Muscle of leg (tissue), 3 donors: ENCODE measurements at regions not wholly inside any gene's neighbourhood (a gene's known extent, or its start where the extent isn't known, plus 50 kb on each side); places are given as distances from the start of the nearest gene placed in this dataset.

ENCODE experiments used
- DNase-seq: peaks from one replicate; pipeline ENCODE4 v3.0.0; 2013
- H3K27ac ChIP-seq: one replicate; pipeline ENCODE4 v1.5.1; 2013; ENCODE audit warnings: mild to moderate bottlenecking, low read length, control low read depth
- H3K27me3 ChIP-seq: one replicate; pipeline ENCODE4 v1.6.1; 2013; ENCODE audit warnings: low read length; ENCODE audit not compliant: control insufficient read depth, insufficient read depth
- H3K36me3 ChIP-seq: one replicate; pipeline ENCODE4 v1.6.1; 2013; ENCODE audit warnings: low read length; ENCODE audit not compliant: control insufficient read depth, insufficient read depth
- H3K4me1 ChIP-seq: one replicate; pipeline ENCODE4 v1.6.1; 2013; ENCODE audit warnings: low read length; ENCODE audit not compliant: control insufficient read depth, insufficient read depth
- H3K4me3 ChIP-seq: one replicate; pipeline ENCODE4 v1.5.1; 2013; ENCODE audit warnings: low read length, control low read depth
- H3K9me3 ChIP-seq: replicated peaks from 2 replicates; pipeline ENCODE4 v1.6.1; 2013; ENCODE audit warnings: low read depth, low read length; ENCODE audit not compliant: control insufficient read depth
- WGBS: methylation state at CpG from one replicate; pipeline ENCODE4 v1.1.5; 2013; ENCODE audit warnings: missing lambda C conversion rate; ENCODE audit not compliant: insufficient coverage; 5-methylcytosine and 5-hydroxymethylcytosine counted together

DNA sequence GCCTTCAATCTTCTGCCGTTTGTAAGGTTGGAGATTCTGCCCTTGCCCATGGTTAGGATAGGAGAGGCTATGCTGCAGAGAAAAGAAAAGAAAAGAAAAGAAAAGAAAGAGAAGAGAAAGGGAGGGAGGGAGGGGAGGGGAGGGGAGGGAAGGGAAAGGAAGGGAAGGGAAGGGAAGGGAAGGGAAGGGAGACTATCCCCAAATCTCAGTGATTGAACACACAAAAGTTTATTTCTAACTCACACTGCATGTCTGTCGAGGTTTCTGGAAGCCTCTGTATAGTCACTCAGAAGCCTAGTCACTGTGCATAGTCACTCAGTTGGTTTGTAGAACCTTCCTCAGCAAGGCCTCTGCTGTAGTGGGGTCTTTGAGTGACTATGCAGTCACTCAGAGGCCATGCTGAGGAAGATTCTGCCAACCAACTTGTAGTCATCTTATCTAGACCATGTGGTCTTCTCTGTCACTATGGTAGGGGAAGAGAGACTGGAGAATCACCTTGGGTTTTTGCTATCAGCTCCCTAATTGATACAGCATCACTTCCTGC is 52.3 kb upstream of the ABCC9 start:
- Histone ChIP-seq H3K27ac (peak overlapping the region; percentile 68), H3K27me3 (no peaks in the 10 kb centered on the region), H3K4me3 (no peak overlapping the region), H3K4me1 (no peaks in the 10 kb centered on the region), H3K9me3 (no peaks in the 10 kb centered on the region), H3K36me3 (no peaks in the 10 kb centered on the region)
- no CpG with 5 or more reads among the region's 2 CpGs for WGBS
- no peak for DNase-seq

DNA sequence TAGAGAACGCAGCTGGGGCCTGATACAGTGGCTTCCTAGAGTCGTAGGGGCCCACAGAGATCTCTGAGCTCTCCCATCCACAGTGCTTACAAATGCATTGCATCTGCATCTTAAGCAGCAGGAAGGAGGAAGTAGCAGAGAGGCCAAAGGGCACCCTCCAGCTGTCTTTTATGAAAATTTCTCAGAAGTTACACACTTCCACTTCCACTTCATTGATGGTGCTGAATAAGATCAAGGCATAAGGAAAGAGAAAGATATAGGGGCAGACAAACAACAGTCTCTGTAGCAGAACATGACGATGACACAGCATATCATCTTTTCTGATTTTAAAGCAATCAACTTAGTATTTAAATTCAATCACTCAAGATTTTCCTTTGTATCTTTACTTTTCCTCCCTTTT is 51.6 kb upstream of the ABCC9 start:
- H3K9me3 ChIP-seq: no peaks in the 10 kb centered on the region
- no peaks in the 10 kb centered on the region for H3K27me3 ChIP-seq
- no CpG with 5 or more reads among the region's 3 CpGs for WGBS
- H3K4me3 ChIP-seq: no peak overlapping the region
- peak overlapping the region; percentile 68 for H3K27ac ChIP-seq
- no peaks in the 10 kb centered on the region for H3K36me3 ChIP-seq
- H3K4me1 ChIP-seq: no peaks in the 10 kb centered on the region
- DNase-seq: peak; percentile 68

DNA sequence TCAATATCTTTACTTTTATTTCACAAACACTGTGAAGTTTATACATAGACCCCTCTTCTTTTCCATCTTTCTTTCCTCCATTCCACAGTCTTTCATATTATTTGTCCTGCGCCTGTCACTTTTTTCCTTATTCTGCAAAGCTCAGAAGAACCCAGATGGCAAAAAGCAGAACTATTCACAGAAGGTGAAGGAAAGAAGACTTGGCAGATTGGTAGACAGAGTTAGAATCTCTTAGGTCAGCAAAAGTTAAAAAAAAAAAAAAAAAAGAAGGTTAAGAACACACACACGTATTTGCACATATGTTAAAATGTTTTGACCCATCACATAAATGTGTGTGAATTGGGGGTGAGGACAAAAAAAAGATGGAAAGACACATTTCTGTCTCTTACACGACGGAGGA is 50.3 kb upstream of the ABCC9 start:
- WGBS: no CpG with 5 or more reads among the region's 4 CpGs
- no peaks in the 10 kb centered on the region for H3K9me3 ChIP-seq
- H3K27me3 ChIP-seq: no peaks in the 10 kb centered on the region
- H3K27ac ChIP-seq: no peak overlapping the region
- H3K4me1 ChIP-seq: no peaks in the 10 kb centered on the region
- no peak overlapping the region for H3K4me3 ChIP-seq
- no peaks in the 10 kb centered on the region for H3K36me3 ChIP-seq
- peak; percentile 43 for DNase-seq
